T-cell (primary cell): ENCODE measurements at regions not wholly inside any gene's neighbourhood (a gene's known extent, or its start where the extent isn't known, plus 50 kb on each side); places are given as distances from the start of the nearest gene placed in this dataset.
"Not testable (repeated sequence)": the region's sequence is repeated elsewhere in the genome, so short reads cannot be mapped to it uniquely, and the experiment has no call there.

Source experiments
- ATAC-seq, 4 experiments: fragments of 200-7000 bp in 3 of 4; fragments of 150-1000 bp in 1 of 4; cut with Tn5 transposase; replicated peaks in 1 of 4; 1 replicate in 3 of 4; 2 replicates in 1 of 4; pipeline ENCODE4 v1.10.0; 2021; ENCODE audit warnings: moderate library complexity in 3 of 4, mild to moderate bottlenecking in 2 of 4, moderate number of reproducible peaks in 1 of 4
- CTCF ChIA-PET, 2 donors: fragments of 300-600 bp; sonication (Branson Sonifier 250); formaldehyde crosslinking; loops; one replicate each; lab custom pipeline; 2022; ENCODE audit warnings: antibody characterized with exemption in 2 of 2; lab: Charles Lee
- POLR2A ChIA-PET, 2 donors: fragments of 300-600 bp; sonication (Branson Sonifier 250); formaldehyde crosslinking; loops; one replicate each; lab custom pipeline; 2022; ENCODE audit warnings: antibody characterized with exemption in 2 of 2; lab: Charles Lee
- DNase-seq, 35 experiments: peaks; one replicate each; pipeline versions ENCODE4 v3.0.0 to v3.0.0-alpha.2; 2013 to 2023
- H3K27ac ChIP-seq: one replicate; pipeline ENCODE4 v1.5.1; 2013; ENCODE audit warnings: low read length
- H3K27me3 ChIP-seq, 2 experiments: replicated peaks in 1 of 2; 1 replicate in 1 of 2; 2 replicates in 1 of 2; pipeline versions ENCODE4 v1.6.1 to v1.7.0; 2013; ENCODE audit warnings: low read length in 1 of 2, mixed read lengths in 1 of 2; ENCODE audit not compliant: control insufficient read depth in 2 of 2, insufficient read depth in 2 of 2; ENCODE audit errors: extremely low read depth in 1 of 2
- H3K36me3 ChIP-seq, 2 donors: 1 replicate in 1 of 2; 2 replicates in 1 of 2; pipeline versions ENCODE4 v1.6.1 to v1.7.0; 2013; ENCODE audit warnings: low read length in 1 of 2; ENCODE audit not compliant: control insufficient read depth in 2 of 2, insufficient read depth in 1 of 2; ENCODE audit errors: extremely low read depth in 1 of 2
- H3K4me1 ChIP-seq, 2 experiments: 1 replicate in 1 of 2; 2 replicates in 1 of 2; pipeline versions ENCODE4 v1.6.1 to v1.7.0; 2013; ENCODE audit warnings: low read length in 2 of 2, mixed read lengths in 1 of 2; ENCODE audit not compliant: insufficient read depth in 2 of 2, control insufficient read depth in 1 of 2; ENCODE audit errors: extremely low read depth in 1 of 2
- H3K4me3 ChIP-seq, 2 donors: 1 replicate in 1 of 2; 2 replicates in 1 of 2; pipeline versions ENCODE4 v1.5.1 to v1.7.0; 2013; ENCODE audit warnings: mild to moderate bottlenecking in 2 of 2, low read length in 1 of 2, moderate library complexity in 1 of 2; ENCODE audit not compliant: control insufficient read depth in 1 of 2; ENCODE audit errors: extremely low read depth in 1 of 2
- H3K9me3 ChIP-seq: 2 replicates; pipeline ENCODE4 v1.7.0; 2013
- H3K27ac Mint-ChIP-seq, 2 donors: one replicate each; pipeline ENCODE4 v1.8.0; 2020 to 2021; ENCODE audit warnings: mild to moderate bottlenecking in 2 of 2, mixed read lengths in 2 of 2
- H3K27me3 Mint-ChIP-seq, 2 donors: one replicate each; pipeline ENCODE4 v1.8.0; 2021 to 2022; ENCODE audit warnings: mixed read lengths in 2 of 2
- H3K36me3 Mint-ChIP-seq: one replicate; pipeline ENCODE4 v1.8.0; 2021; ENCODE audit warnings: mixed read lengths
- H3K4me1 Mint-ChIP-seq, 3 donors: one replicate each; pipeline ENCODE4 v1.8.0; 2020 to 2022; ENCODE audit warnings: mixed read lengths in 3 of 3, mild to moderate bottlenecking in 1 of 3
- H3K4me3 Mint-ChIP-seq, 3 donors: one replicate each; pipeline ENCODE4 v1.8.0; 2020 to 2022; ENCODE audit warnings: mild to moderate bottlenecking in 3 of 3, mixed read lengths in 3 of 3, moderate library complexity in 3 of 3
- H3K9me3 Mint-ChIP-seq, 3 donors: one replicate each; pipeline ENCODE4 v1.8.0; 2020 to 2022; ENCODE audit warnings: mixed read lengths in 3 of 3
- WGBS: methylation state at CpG from one replicate; pipeline ENCODE4 v1.1.5; 2013; ENCODE audit warnings: missing lambda C conversion rate; ENCODE audit not compliant: insufficient coverage; 5-methylcytosine and 5-hydroxymethylcytosine counted together

GRCh38 chr4:75422998-75423397 is 91.2 kb downstream of the RCHY1 start:
- Mint-ChIP-seq H3K36me3 (no peaks in the 10 kb centered on the region), H3K4me1 (no peaks in the 10 kb centered on the region), H3K27me3 (peaks cover 10 to 13% of the 10 kb centered on the region in 2 donors), H3K9me3 (peaks cover 2 to 17% (median 14%) of the 10 kb centered on the region in 3 donors), H3K4me3 (no peak overlapping the region), H3K27ac (no peak overlapping the region)
- Histone ChIP-seq H3K4me1 (no peaks in the 10 kb centered on the region), H3K4me3 (no peak overlapping the region), H3K27ac (no peak overlapping the region), H3K9me3 (no peaks in the 10 kb centered on the region), H3K27me3 (peaks cover 0 to 12% of the 10 kb centered on the region in 2 experiments), H3K36me3 (no peaks in the 10 kb centered on the region)
- CTCF ChIA-PET = interaction anchor here in 1 of 2 donors (0.6 kb wide), 1 partner anchor 46 kb away, joined by 6 read pairs; no protein-coding TSS in a partner anchor
- ATAC-seq (no peak), DNase-seq (no peak)
- POLR2A ChIA-PET = no interaction called here
- no CpG with 5 or more reads among the region's 1 CpG for WGBS

- H3K36me3 ChIP-seq = no peaks in the 10 kb centered on the region
- WGBS = 50% methylated on average over 1 of the region's 2 CpGs
- ATAC-seq = no peak
These were observed 101.5 kb downstream of the RCHY1 start for GRCh38 chr4:75412746-75413145.

GRCh38 chr4:75398501-75398900 is 115.7 kb downstream of the RCHY1 start:
- Histone ChIP-seq H3K9me3 (no peaks in the 10 kb centered on the region), H3K27ac (no peak overlapping the region), H3K4me1 (no peaks in the 10 kb centered on the region), H3K4me3 (no peak overlapping the region), H3K27me3 (no peaks in the 10 kb centered on the region), H3K36me3 (no peaks in the 10 kb centered on the region)
- ChIA-PET CTCF (no interaction called here), POLR2A (no interaction called here)
- H3K36me3 Mint-ChIP-seq = no peaks in the 10 kb centered on the region
- H3K9me3 Mint-ChIP-seq = peaks cover 0 to 2% (median 0%) of the 10 kb centered on the region in 3 donors
- H3K4me3 Mint-ChIP-seq = no peak overlapping the region
- no peaks in the 10 kb centered on the region for H3K4me1 Mint-ChIP-seq
- no peak for ATAC-seq
- no CpG with 5 or more reads among the region's 4 CpGs for WGBS
- peaks cover 7 to 17% of the 10 kb centered on the region in 2 donors for H3K27me3 Mint-ChIP-seq
- DNase-seq = no peak
- no peak overlapping the region for H3K27ac Mint-ChIP-seq

More at GRCh38 chr4:75412746-75413145, 101.5 kb downstream of the RCHY1 start:
- peaks cover 4 to 27% (median 7%) of the 10 kb centered on the region in 3 donors for H3K9me3 Mint-ChIP-seq
- H3K9me3 ChIP-seq = no peaks in the 10 kb centered on the region
- H3K36me3 Mint-ChIP-seq = no peaks in the 10 kb centered on the region
- H3K4me3 ChIP-seq = no peak overlapping the region
- no peaks in the 10 kb centered on the region for H3K4me1 ChIP-seq
- CTCF ChIA-PET = no interaction called here
- peaks cover 0 to 7% of the 10 kb centered on the region in 2 experiments for H3K27me3 ChIP-seq
- no peaks in the 10 kb centered on the region for H3K4me1 Mint-ChIP-seq
- no peak overlapping the region for H3K27ac Mint-ChIP-seq
- DNase-seq = no peak
- POLR2A ChIA-PET = no interaction called here
- H3K4me3 Mint-ChIP-seq = no peak overlapping the region
- peaks cover 0 to 7% of the 10 kb centered on the region in 2 donors for H3K27me3 Mint-ChIP-seq
- no peak overlapping the region for H3K27ac ChIP-seq

- Histone ChIP-seq H3K4me1 (no peaks in the 10 kb centered on the region), H3K4me3 (no peak overlapping the region), H3K27ac (no peak overlapping the region), H3K36me3 (no peaks in the 10 kb centered on the region), H3K9me3 (no peaks in the 10 kb centered on the region), H3K27me3 (no peaks in the 10 kb centered on the region)
- H3K4me1 Mint-ChIP-seq = no peaks in the 10 kb centered on the region
- peaks cover 0 to 5% (median 0%) of the 10 kb centered on the region in 3 donors for H3K9me3 Mint-ChIP-seq
- H3K4me3 Mint-ChIP-seq = no peak overlapping the region
- ATAC-seq (no peak), DNase-seq (no peak)
- POLR2A ChIA-PET = no interaction called here
- WGBS = 50% methylated on average over 1 of the region's 1 CpG
- peaks cover 4 to 24% of the 10 kb centered on the region in 2 donors for H3K27me3 Mint-ChIP-seq
- no peak overlapping the region for H3K27ac Mint-ChIP-seq
- no peaks in the 10 kb centered on the region for H3K36me3 Mint-ChIP-seq
- CTCF ChIA-PET = no interaction called here
These were observed 122.6 kb downstream of the RCHY1 start for GRCh38 chr4:75391489-75392166.

- DNase-seq, H3K9me3 Mint-ChIP-seq, H3K27me3 ChIP-seq, H3K27ac ChIP-seq, H3K36me3 ChIP-seq, H3K27ac Mint-ChIP-seq, H3K4me1 Mint-ChIP-seq, H3K9me3 ChIP-seq, H3K4me3 Mint-ChIP-seq, H3K4me3 ChIP-seq, ATAC-seq, H3K27me3 Mint-ChIP-seq, H3K36me3 Mint-ChIP-seq, H3K4me1 ChIP-seq, CTCF ChIA-PET, POLR2A ChIA-PET: not testable (repeated sequence)
- WGBS = 100% methylated on average over 6 of the region's 12 CpGs
These were observed 127.8 kb downstream of the RCHY1 start for GRCh38 chr4:75386426-75386825.

- Mint-ChIP-seq H3K36me3 (no peaks in the 10 kb centered on the region), H3K4me1 (no peaks in the 10 kb centered on the region), H3K9me3 (peaks cover 1 to 8% (median 8%) of the 10 kb centered on the region in 3 donors), H3K4me3 (no peak overlapping the region), H3K27me3 (no peaks in the 10 kb centered on the region), H3K27ac (no peak overlapping the region)
- no peaks in the 10 kb centered on the region for H3K4me1 ChIP-seq
- WGBS = no CpG with 5 or more reads among the region's 1 CpG
- no peaks in the 10 kb centered on the region for H3K9me3 ChIP-seq
- H3K4me3 ChIP-seq = no peak overlapping the region
- H3K27me3 ChIP-seq = no peaks in the 10 kb centered on the region
- no peak overlapping the region for H3K27ac ChIP-seq
- H3K36me3 ChIP-seq = no peaks in the 10 kb centered on the region
- CTCF ChIA-PET = no interaction called here
- ATAC-seq (no peak), DNase-seq (no peak)
- POLR2A ChIA-PET = no interaction called here
These were observed 129.1 kb downstream of the RCHY1 start for GRCh38 chr4:75385106-75385505.
